Middle frontal gyrus (tissue), 1 donor: ENCODE measurements at regions not wholly inside any gene's neighbourhood (a gene's known extent, or its start where the extent isn't known, plus 50 kb on each side); places are given as distances from the start of the nearest gene placed in this dataset.

Source experiments
- DNase-seq: peaks from one replicate; pipeline ENCODE4 v3.0.0-alpha.2; 2015; ENCODE audit warnings: low spot score; ENCODE audit errors: extremely low spot score

GRCh38 chr2:12827721-12828120 is 111.0 kb downstream of the TRIB2 start:
- no peak for DNase-seq

DNA sequence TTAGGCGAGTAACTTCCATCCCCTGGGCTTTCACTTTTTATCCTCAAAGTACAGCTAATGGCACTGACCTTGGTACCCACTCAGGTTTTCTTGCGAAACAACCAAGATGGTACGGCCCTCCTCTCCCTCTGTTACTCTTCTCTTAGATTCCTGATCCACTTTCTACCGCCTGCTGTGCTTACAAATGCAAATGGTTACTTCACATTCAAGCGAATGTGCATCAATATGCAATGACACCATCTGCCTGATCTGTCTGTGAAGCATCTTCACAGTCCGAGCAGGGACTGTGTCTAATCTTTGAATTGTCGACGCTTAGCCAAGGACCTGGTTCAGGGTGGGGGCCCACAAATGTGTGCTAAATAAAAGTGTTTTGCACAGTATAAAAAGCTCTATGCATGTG is 112.2 kb downstream of the TRIB2 start:
- no peak for DNase-seq

DNA sequence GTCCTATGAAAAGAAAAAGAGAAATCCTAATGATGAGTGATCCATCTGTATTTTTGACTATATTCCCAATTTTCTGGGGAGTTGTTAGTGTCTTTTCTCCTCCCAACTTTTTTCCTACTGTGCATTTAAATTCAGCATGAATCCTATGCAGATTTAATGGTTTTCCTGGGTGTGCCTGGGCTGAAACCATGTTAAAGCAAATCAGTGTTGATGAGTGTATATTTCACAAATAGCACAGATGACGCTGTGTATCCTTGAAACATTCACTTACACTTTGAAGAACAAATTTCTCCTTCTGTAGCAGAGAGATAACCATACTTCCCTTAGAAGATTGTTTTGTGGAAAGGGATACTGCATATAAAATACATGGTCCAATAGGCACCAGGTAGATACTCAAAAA is 114.3 kb downstream of the TRIB2 start:
- no peak for DNase-seq

DNA sequence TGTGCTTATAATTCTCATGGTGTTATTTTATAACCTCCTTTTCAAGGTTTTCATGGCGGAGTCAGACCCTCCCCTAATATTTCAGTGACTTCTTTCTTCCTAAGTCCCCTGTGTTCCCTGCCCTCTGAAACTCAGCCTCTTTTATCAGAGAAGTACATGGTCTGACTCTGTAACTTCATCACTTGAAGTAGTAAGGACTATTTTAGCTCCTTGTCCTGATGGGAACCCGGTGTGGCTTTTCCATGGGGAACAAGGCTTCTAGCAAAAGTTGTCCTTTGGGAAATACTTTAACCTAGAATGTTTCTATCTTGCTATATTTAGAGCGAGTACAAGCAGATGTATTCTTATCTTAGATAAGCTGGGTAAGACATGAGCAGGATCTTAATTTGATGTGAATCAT is 117.5 kb downstream of the TRIB2 start:
- DNase-seq: no peak

GRCh38 chr2:12835733-12836132 is 119.0 kb downstream of the TRIB2 start:
- DNase-seq: no peak

GRCh38 chr2:12839339-12839738 is 122.6 kb downstream of the TRIB2 start:
- DNase-seq: no peak

- DNase-seq: no peak
Observed at GRCh38 chr2:12841021-12841420, 124.3 kb downstream of the TRIB2 start.

GRCh38 chr2:12842917-12843316 is 126.2 kb downstream of the TRIB2 start:
- DNase-seq: no peak

DNA sequence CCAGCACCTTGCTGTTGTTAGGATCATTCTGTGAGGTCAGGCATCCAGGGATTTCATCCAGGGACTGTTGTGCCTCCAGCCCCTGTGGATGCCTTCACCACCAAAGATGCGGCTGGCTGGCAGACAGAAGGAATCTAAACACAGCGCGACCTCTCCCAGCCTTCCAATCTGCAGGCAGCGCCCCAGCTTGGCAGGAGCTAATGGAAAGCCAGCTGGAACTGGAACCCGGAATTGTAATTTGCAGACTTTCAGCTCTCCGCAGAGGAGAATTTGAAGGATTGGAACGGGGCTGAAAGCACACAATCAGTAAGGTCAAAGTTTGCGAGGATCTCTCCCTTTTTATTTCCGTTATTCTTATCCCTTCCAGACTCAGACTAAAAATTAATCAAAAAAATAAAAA is 127.8 kb downstream of the TRIB2 start:
- DNase-seq: no peak

GRCh38 chr2:12847694-12848575 is 131.2 kb downstream of the TRIB2 start:
- DNase-seq: no peak

- no peak for DNase-seq
Observed at GRCh38 chr2:12852135-12852534, 135.4 kb downstream of the TRIB2 start.

GRCh38 chr2:12854001-12854530 is 137.3 kb downstream of the TRIB2 start:
- no peak for DNase-seq

DNA sequence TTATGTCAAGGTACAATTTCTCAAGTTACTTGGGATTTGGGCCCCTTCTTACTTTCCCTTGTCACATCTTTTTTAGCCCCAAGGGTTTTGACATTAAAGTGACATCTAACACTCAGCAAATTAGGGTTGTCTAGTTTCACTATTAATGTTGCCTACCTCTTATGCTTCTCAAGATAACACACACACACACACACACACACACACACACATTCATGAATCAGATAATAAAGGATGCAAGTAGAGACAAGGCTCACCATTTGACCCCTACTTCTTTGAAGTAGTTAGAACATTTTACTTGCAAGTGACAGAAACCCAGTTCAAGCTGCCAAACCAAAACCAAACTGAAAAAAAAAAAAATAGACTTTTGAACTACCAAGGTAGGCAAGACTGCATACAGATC is 138.8 kb downstream of the TRIB2 start:
- no peak for DNase-seq

DNA sequence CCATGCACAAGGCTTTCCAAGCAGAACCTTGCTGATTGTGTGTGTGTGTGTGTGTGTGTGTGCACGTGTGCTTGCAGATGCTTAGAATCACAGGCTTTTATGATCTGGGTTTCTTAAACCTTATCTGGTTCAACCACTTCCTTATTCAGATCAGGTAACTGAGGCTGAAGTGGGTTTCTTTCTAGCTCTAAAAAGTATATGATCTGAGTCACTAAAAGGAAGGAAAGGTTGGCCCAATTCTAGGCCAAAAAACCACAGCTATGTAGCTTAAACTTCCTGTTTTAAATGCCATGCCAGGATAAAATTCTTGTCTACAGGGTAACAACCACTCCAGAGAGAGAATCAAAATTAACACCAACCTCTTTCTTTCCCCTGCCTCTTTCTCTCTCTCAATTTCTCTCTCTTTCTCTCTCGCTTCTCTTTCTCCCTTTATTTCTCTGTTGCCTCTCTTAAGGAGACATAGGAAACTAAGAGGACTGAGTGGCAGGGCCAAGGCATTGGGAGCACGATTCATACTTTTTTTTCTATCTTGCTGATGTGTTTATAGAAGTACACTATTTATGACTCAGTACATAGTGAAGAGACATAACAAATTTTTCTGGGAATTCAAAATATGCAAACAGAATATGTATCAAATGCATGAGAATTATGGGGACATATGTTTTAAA is 140.3 kb downstream of the TRIB2 start:
- DNase-seq: no peak

DNA sequence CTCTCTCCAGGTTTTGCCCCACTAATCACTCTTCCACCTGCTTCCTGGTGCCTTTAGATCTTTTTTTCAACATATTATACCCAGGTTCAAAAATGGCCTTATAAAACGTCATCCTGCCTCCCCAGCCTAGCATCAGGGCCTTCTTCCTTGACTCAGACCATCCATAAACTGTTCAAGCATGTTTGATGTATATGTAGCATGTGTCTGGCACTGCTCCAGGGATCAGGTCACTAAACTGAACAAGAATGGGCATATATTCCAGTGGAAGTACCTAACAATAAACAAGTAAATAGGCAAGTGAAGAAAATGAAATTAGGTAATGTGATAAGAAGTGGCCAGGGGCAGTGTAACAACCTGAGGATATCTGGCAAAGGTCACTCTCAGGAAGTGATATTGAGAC is 141.2 kb downstream of the TRIB2 start:
- DNase-seq: no peak

- no peak for DNase-seq
Observed at GRCh38 chr2:12858786-12859185, 142.1 kb downstream of the TRIB2 start.

- no peak for DNase-seq
Observed at GRCh38 chr2:12861344-12861930, 144.7 kb downstream of the TRIB2 start.

- no peak for DNase-seq
Observed at GRCh38 chr2:12862541-12862940, 145.8 kb downstream of the TRIB2 start.

DNA sequence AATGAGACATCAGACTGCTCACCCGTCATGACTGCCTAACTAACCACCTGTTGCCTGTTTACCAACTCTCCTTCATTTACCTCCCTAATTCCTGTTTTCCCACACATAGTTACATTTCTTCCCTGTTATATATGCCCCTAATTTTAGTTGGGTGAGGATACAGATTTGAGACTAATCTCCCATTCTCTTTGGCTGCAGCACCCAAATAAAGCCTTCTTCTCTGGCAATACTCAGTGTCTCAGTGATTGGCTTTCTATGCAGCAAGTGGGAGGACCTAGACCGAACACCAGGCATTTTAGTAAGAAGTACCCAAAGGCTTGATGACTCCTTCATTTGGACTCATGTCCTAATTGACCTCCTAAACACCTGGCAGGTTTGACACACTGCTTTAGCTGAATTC is 147.2 kb downstream of the TRIB2 start:
- no peak for DNase-seq

- no peak for DNase-seq
Observed at GRCh38 chr2:12867631-12868287, 151.0 kb downstream of the TRIB2 start.

DNA sequence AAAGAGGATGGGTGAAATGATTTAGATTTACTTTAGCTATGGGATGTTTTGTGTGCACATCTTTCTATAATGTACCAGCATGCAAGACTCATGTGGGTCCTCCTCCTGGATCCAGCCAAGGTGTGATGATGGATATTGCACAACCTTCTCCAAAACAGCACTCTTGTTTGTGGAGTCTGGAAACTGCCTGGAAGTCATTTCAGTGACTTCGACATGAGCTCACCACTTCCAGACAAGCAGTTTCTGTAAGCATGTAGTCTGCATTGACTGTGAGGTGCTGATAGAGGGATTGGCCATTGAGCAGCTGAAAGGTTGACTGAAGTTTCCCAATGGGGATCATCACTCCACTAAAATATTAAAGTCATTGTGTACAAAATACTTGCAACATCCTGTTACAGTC is 154.0 kb downstream of the TRIB2 start:
- DNase-seq: no peak
